ENCODE measurements at regions not wholly inside any gene's neighbourhood (a gene's known extent, or its start where the extent isn't known, plus 50 kb on each side); places are given as distances from the start of the nearest gene placed in this dataset.

GRCh38 chr1:82621076-82621475 is 820.3 kb downstream of the ADGRL2 start:
- WGBS, result 86% methylated on average over 5 of the region's 5 CpGs
- Histone ChIP-seq H3K4me1 (no peaks in the 10 kb centered on the region), H3K27ac (no peak overlapping the region), H3K36me3 (no peaks in the 10 kb centered on the region), H3K27me3 (no peaks in the 10 kb centered on the region), H3K4me3 (no peak overlapping the region), H3K9me3 (no peaks in the 10 kb centered on the region)
- no peak for DNase-seq (ENCODE audit: low spot score in 2 of 2)
- TF ChIP-seq POLR2A (IDR thresholded peaks at IDR 0.05) (no peak), EP300 (IDR thresholded peaks at IDR 0.05) (no peak), CTCF (IDR thresholded peaks at IDR 0.05) (no peak), POLR2AphosphoS5 (IDR thresholded peaks at IDR 0.05) (no peak)

GRCh38 chr1:82614090-82614489 is 813.4 kb downstream of the ADGRL2 start:
- 71% methylated on average over 1 of the region's 1 CpG for WGBS
- no peaks in the 10 kb centered on the region for H3K9me3 ChIP-seq
- H3K27me3 ChIP-seq, result no peaks in the 10 kb centered on the region
- H3K36me3 ChIP-seq, result no peaks in the 10 kb centered on the region
- no peak overlapping the region for H3K4me3 ChIP-seq
- no peak for TF ChIP-seq POLR2A (IDR thresholded peaks at IDR 0.05)
- TF ChIP-seq POLR2AphosphoS5 (IDR thresholded peaks at IDR 0.05), result no peak
- TF ChIP-seq CTCF (IDR thresholded peaks at IDR 0.05), result no peak
- TF ChIP-seq EP300 (IDR thresholded peaks at IDR 0.05), result no peak
- H3K4me1 ChIP-seq, result no peaks in the 10 kb centered on the region
- H3K27ac ChIP-seq, result no peak overlapping the region
- DNase-seq (ENCODE audit: low spot score in 2 of 2), result no peak

GRCh38 chr1:82612986-82613385 is 812.3 kb downstream of the ADGRL2 start:
- no peak overlapping the region for H3K4me3 ChIP-seq
- no peaks in the 10 kb centered on the region for H3K36me3 ChIP-seq
- 68% methylated on average over 3 of the region's 3 CpGs for WGBS
- TF ChIP-seq CTCF (IDR thresholded peaks at IDR 0.05), result no peak
- no peak for TF ChIP-seq EP300 (IDR thresholded peaks at IDR 0.05)
- TF ChIP-seq POLR2A (IDR thresholded peaks at IDR 0.05), result no peak
- no peak for TF ChIP-seq POLR2AphosphoS5 (IDR thresholded peaks at IDR 0.05)
- no peak for DNase-seq (ENCODE audit: low spot score in 2 of 2)
- no peak overlapping the region for H3K27ac ChIP-seq
- no peaks in the 10 kb centered on the region for H3K9me3 ChIP-seq
- no peaks in the 10 kb centered on the region for H3K4me1 ChIP-seq
- no peaks in the 10 kb centered on the region for H3K27me3 ChIP-seq

- Histone ChIP-seq H3K4me1 (no peaks in the 10 kb centered on the region), H3K36me3 (no peaks in the 10 kb centered on the region), H3K27ac (no peak overlapping the region), H3K27me3 (no peaks in the 10 kb centered on the region), H3K4me3 (no peak overlapping the region), H3K9me3 (no peaks in the 10 kb centered on the region)
- 79% methylated on average over 1 of the region's 1 CpG for whole genome bisulfite sequencing
- DNase-seq (ENCODE audit: low spot score in 2 of 2), result no peak
- no peak for TF ChIP-seq POLR2AphosphoS5 (IDR thresholded peaks at IDR 0.05)
- no peak for TF ChIP-seq EP300 (IDR thresholded peaks at IDR 0.05)
- no peak for TF ChIP-seq CTCF (IDR thresholded peaks at IDR 0.05)
- no peak for TF ChIP-seq POLR2A (IDR thresholded peaks at IDR 0.05)
These were observed 805.8 kb downstream of the ADGRL2 start for GRCh38 chr1:82606546-82606945.

- Histone ChIP-seq H3K27ac (no peak overlapping the region), H3K27me3 (no peaks in the 10 kb centered on the region), H3K4me1 (no peaks in the 10 kb centered on the region), H3K4me3 (no peak overlapping the region), H3K36me3 (no peaks in the 10 kb centered on the region), H3K9me3 (no peaks in the 10 kb centered on the region)
- TF ChIP-seq EP300 (IDR thresholded peaks at IDR 0.05) (no peak), CTCF (IDR thresholded peaks at IDR 0.05) (no peak)
- 84% methylated on average over 4 of the region's 4 CpGs for WGBS
- no peak for DNase-seq (ENCODE audit: low spot score in 2 of 2)
These were observed 803.8 kb downstream of the ADGRL2 start for GRCh38 chr1:82604524-82604923.

All from suprapubic skin (tissue), 4 donors.